GM23338 (cell line): ENCODE measurements at regions not wholly inside any gene's neighbourhood (a gene's known extent, or its start where the extent isn't known, plus 50 kb on each side); places are given as distances from the start of the nearest gene placed in this dataset.

Experiments
- ATAC-seq: fragments of 200-7000 bp; cut with Tn5 transposase; 3 replicates; pipeline ENCODE4 v1.9.1; 2020
- DNase-seq: peaks from one replicate; pipeline ENCODE4 v3.0.0-alpha.2; 2015; ENCODE audit warnings: low spot score
- H2AFZ ChIP-seq: fragments of 200-600 bp; sonication (generic); 2 replicates; pipeline ENCODE4 v1.8.0; 2016; ENCODE audit warnings: antibody characterized with exemption, mild to moderate bottlenecking, moderate library complexity
- H3F3A ChIP-seq: fragments of 200-600 bp; sonication (generic); replicated peaks from 2 replicates; pipeline ENCODE4 v1.8.0; 2017; ENCODE audit warnings: antibody characterized with exemption, mixed run types, low read depth
- H3K27ac ChIP-seq: fragments of 200-600 bp; sonication (generic); 2 replicates; pipeline ENCODE4 v1.6.1; 2016; ENCODE audit warnings: low read depth
- H3K27me3 ChIP-seq: fragments of 200-600 bp; sonication (generic); 2 replicates; pipeline ENCODE4 v1.8.0; 2016; ENCODE audit warnings: mild to moderate bottlenecking, mixed run types, moderate library complexity; ENCODE audit not compliant: insufficient read depth
- H3K36me3 ChIP-seq: fragments of 200-600 bp; sonication (generic); 2 replicates; pipeline ENCODE4 v1.8.0; 2016; ENCODE audit warnings: mild to moderate bottlenecking; ENCODE audit not compliant: insufficient read depth
- H3K4me1 ChIP-seq: fragments of 200-600 bp; sonication (generic); 2 replicates; pipeline ENCODE4 v1.8.0; 2016; ENCODE audit warnings: mild to moderate bottlenecking, moderate library complexity; ENCODE audit not compliant: insufficient read depth
- H3K4me2 ChIP-seq: fragments of 200-600 bp; sonication (generic); 2 replicates; pipeline ENCODE4 v1.7.1; 2017; ENCODE audit warnings: mixed run types
- H3K4me3 ChIP-seq: fragments of 200-600 bp; sonication (generic); 2 replicates; pipeline ENCODE4 v1.6.1; 2016; ENCODE audit warnings: mixed run types
- H3K79me2 ChIP-seq: fragments of 200-600 bp; sonication (generic); replicated peaks from 2 replicates; pipeline ENCODE4 v1.8.0; 2017; ENCODE audit warnings: mild to moderate bottlenecking; ENCODE audit not compliant: insufficient read depth
- H3K9me2 ChIP-seq: fragments of 200-600 bp; sonication (generic); 2 replicates; pipeline ENCODE4 v1.8.0; 2017; ENCODE audit not compliant: insufficient read depth
- H4K20me1 ChIP-seq: fragments of 200-600 bp; sonication (generic); replicated peaks from 2 replicates; pipeline ENCODE4 v1.8.0; 2017; ENCODE audit warnings: mild to moderate bottlenecking; ENCODE audit not compliant: insufficient read depth
- H3K27ac Mint-ChIP-seq: 2 replicates; pipeline ENCODE4 v1.8.0; 2020; ENCODE audit warnings: inconsistent platforms, mild to moderate bottlenecking, moderate library complexity, mixed read lengths
- H3K27me3 Mint-ChIP-seq: 3 replicates; pipeline ENCODE4 v1.8.0; 2022; ENCODE audit warnings: low read depth, mild to moderate bottlenecking, moderate library complexity, mixed read lengths, inconsistent platforms; ENCODE audit not compliant: insufficient read depth, poor library complexity
- H3K36me3 Mint-ChIP-seq: 3 replicates; pipeline ENCODE4 v1.8.0; 2021; ENCODE audit warnings: low read depth, mild to moderate bottlenecking, inconsistent platforms, moderate library complexity, mixed read lengths
- H3K4me1 Mint-ChIP-seq: 3 replicates; pipeline ENCODE4 v1.8.0; 2020; ENCODE audit warnings: mild to moderate bottlenecking, inconsistent platforms, mixed read lengths
- H3K4me3 Mint-ChIP-seq: 3 replicates; pipeline ENCODE4 v1.8.0; 2021; ENCODE audit warnings: moderate library complexity, mild to moderate bottlenecking, inconsistent platforms, mixed read lengths
- H3K9me3 Mint-ChIP-seq: 3 replicates; pipeline ENCODE4 v1.8.0; 2020; ENCODE audit warnings: moderate library complexity, mild to moderate bottlenecking, inconsistent platforms, mixed read lengths
- REST ChIP-seq: IDR thresholded peaks from one replicate; pipeline ENCODE4 v1.6.1; 2018; ENCODE audit warnings: antibody characterized with exemption; ENCODE audit not compliant: unreplicated experiment
- STAT1 ChIP-seq: IDR thresholded peaks from one replicate; pipeline ENCODE4 v1.6.1; 2016; ENCODE audit warnings: antibody characterized with exemption; ENCODE audit not compliant: unreplicated experiment
- ZNF114 ChIP-seq: fragments of 250-450 bp; sonication (Bioruptor Pico); IDR thresholded peaks from 2 replicates; pipeline ENCODE4 v1.5.0; 2020; ENCODE audit warnings: mild to moderate bottlenecking, moderate library complexity
- ZNF331 ChIP-seq: fragments of 250-450 bp; sonication (Bioruptor Pico); IDR thresholded peaks from 2 replicates; pipeline ENCODE4 v1.5.0; 2020; ENCODE audit warnings: low read depth, mild to moderate bottlenecking, moderate library complexity
- ZNF462 ChIP-seq: fragments of 250-450 bp; sonication (Bioruptor Pico); IDR thresholded peaks from 2 replicates; pipeline ENCODE4 v1.5.0; 2020; ENCODE audit warnings: mild to moderate bottlenecking, moderate library complexity

GRCh38 chr5:174223355-174223754 is 177.8 kb downstream of the NSG2 start:
- no peaks in the 10 kb centered on the region for H3K36me3 Mint-ChIP-seq
- H3K36me3 ChIP-seq: no peaks in the 10 kb centered on the region
- H3K4me1 Mint-ChIP-seq: peaks cover 4% of the 10 kb centered on the region; the same call in 2 of the 3 replicates
- ATAC-seq (no peak), DNase-seq (no peak)
- 0 out of 2 replicates have a peak overlapping the region, but pooled peaks have one; percentile 2 for H2AFZ ChIP-seq
- H3K27me3 ChIP-seq: no peaks in the 10 kb centered on the region
- H3K4me2 ChIP-seq: no peak overlapping the region
- H3K4me1 ChIP-seq: no peaks in the 10 kb centered on the region
- no peak overlapping the region for H3K27ac ChIP-seq
- no peaks in the 10 kb centered on the region for H3K79me2 ChIP-seq
- peaks cover 1% of the 10 kb centered on the region for H3K27me3 Mint-ChIP-seq
- no peaks in the 10 kb centered on the region for H3K9me2 ChIP-seq
- H4K20me1 ChIP-seq: no peaks in the 10 kb centered on the region
- H3K9me3 Mint-ChIP-seq: no peaks in the 10 kb centered on the region
- H3K27ac Mint-ChIP-seq: no peak overlapping the region
- H3K4me3 Mint-ChIP-seq: no peak overlapping the region
- no peaks in the 10 kb centered on the region for H3F3A ChIP-seq
- TF ChIP-seq ZNF331 (CRISPR knock-in tag): no peak
- no peak for TF ChIP-seq ZNF462 (CRISPR knock-in tag)
- no peak for TF ChIP-seq REST
- TF ChIP-seq ZNF114 (CRISPR knock-in tag): no peak
- TF ChIP-seq STAT1: no peak
- H3K4me3 ChIP-seq: no peak overlapping the region
